SU-DHL-6 (cell line): ENCODE measurements at regions not wholly inside any gene's neighbourhood (a gene's known extent, or its start where the extent isn't known, plus 50 kb on each side); places are given as distances from the start of the nearest gene placed in this dataset.

Experiments used
- H2AFZ ChIP-seq: fragments of 200-600 bp; sonication (generic); 2 replicates; pipeline ENCODE4 v1.6.1; 2014; ENCODE audit warnings: low read depth, mild to moderate bottlenecking, moderate library complexity, mixed read lengths, antibody characterized with exemption, low read length; ENCODE audit not compliant: severe bottlenecking
- H3F3A ChIP-seq: fragments of 200-600 bp; shearing (Covaris generic); 2 replicates; pipeline ENCODE4 v1.6.0; 2016; ENCODE audit warnings: antibody characterized with exemption, mild to moderate bottlenecking; ENCODE audit not compliant: insufficient read depth
- H3K27ac ChIP-seq: fragments of 200-600 bp; sonication (generic); 2 replicates; pipeline ENCODE4 v1.5.1; 2016; ENCODE audit warnings: low read depth, mild to moderate bottlenecking, low read length, moderate library complexity, mixed read lengths
- H3K27me3 ChIP-seq: fragments of 200-600 bp; sonication (generic), shearing (Covaris generic); 2 replicates; pipeline ENCODE4 v1.6.0; 2014; ENCODE audit warnings: mild to moderate bottlenecking, low read length
- H3K36me3 ChIP-seq: fragments of 200-600 bp; sonication (generic); 2 replicates; pipeline ENCODE4 v1.6.1; 2014; ENCODE audit warnings: mild to moderate bottlenecking, low read length, mixed read lengths
- H3K4me2 ChIP-seq: fragments of 300-600, 200-600 bp; shearing (Covaris generic), sonication (generic); 2 replicates; pipeline ENCODE4 v1.6.0; 2014; ENCODE audit warnings: low read length, low read depth, mild to moderate bottlenecking; ENCODE audit not compliant: poor library complexity, severe bottlenecking
- H3K4me3 ChIP-seq: fragments of 200-600 bp; sonication (generic); 2 replicates; pipeline ENCODE4 v1.5.1; 2014; ENCODE audit warnings: antibody characterized with exemption, low read length, mild to moderate bottlenecking, mixed read lengths; ENCODE audit not compliant: insufficient read depth, poor library complexity, severe bottlenecking
- H3K79me2 ChIP-seq: fragments of 200-600 bp; sonication (generic); 2 replicates; pipeline ENCODE4 v1.6.1; 2014; ENCODE audit warnings: mild to moderate bottlenecking, low read length, moderate library complexity; ENCODE audit not compliant: insufficient read depth
- H3K9ac ChIP-seq: fragments of 200-600 bp; sonication (generic); 2 replicates; pipeline ENCODE4 v1.7.0; 2014; ENCODE audit warnings: mild to moderate bottlenecking, low read length
- H3K9me2 ChIP-seq: fragments of 200-600 bp; sonication (generic); replicated peaks from 2 replicates; pipeline ENCODE4 v1.6.1; 2014; ENCODE audit warnings: low read length; ENCODE audit not compliant: insufficient read depth
- H3K9me3 ChIP-seq: fragments of 200-600 bp; sonication (generic); 2 replicates; pipeline ENCODE4 v1.6.1; 2014; ENCODE audit warnings: low read length, mixed read lengths; ENCODE audit not compliant: insufficient read depth
- H4K20me1 ChIP-seq: fragments of 200-600 bp; sonication (generic); 2 replicates; pipeline ENCODE4 v1.6.1; 2014; ENCODE audit warnings: low read depth, mild to moderate bottlenecking, antibody characterized with exemption, low read length, moderate library complexity, mixed read lengths
- CTCF ChIP-seq: fragments of 200-600 bp; sonication (generic); IDR thresholded peaks from one replicate; pipeline ENCODE4 v1.5.1; 2017; ENCODE audit warnings: antibody characterized with exemption, mild to moderate bottlenecking, low read length, moderate library complexity; ENCODE audit not compliant: insufficient read depth, poor library complexity, severe bottlenecking
- EZH2phosphoT487 ChIP-seq: fragments of 200-600 bp; sonication (generic), shearing (Covaris generic); conservative IDR thresholded peaks from 2 replicates; pipeline ENCODE4 v1.6.1; 2018; ENCODE audit warnings: mild to moderate bottlenecking, antibody characterized with exemption, low read length, moderate library complexity, mixed read lengths

GRCh38 chr11:23556163-23556750 is 696.0 kb upstream of the CCDC179 start:
- no peak overlapping the region for H3K4me2 ChIP-seq
- no peak overlapping the region for H3K4me3 ChIP-seq
- H3K79me2 ChIP-seq = no peaks in the 10 kb centered on the region
- no peak overlapping the region for H2AFZ ChIP-seq
- H4K20me1 ChIP-seq = no peaks in the 10 kb centered on the region
- no peak overlapping the region for H3K27ac ChIP-seq
- no peaks in the 10 kb centered on the region for H3K9me3 ChIP-seq
- H3K27me3 ChIP-seq = no peaks in the 10 kb centered on the region
- H3F3A ChIP-seq = no peaks in the 10 kb centered on the region
- no peak overlapping the region for H3K9ac ChIP-seq
- TF ChIP-seq EZH2phosphoT487 (no peak), CTCF (no peak)
- H3K36me3 ChIP-seq = no peaks in the 10 kb centered on the region
- H3K9me2 ChIP-seq = no peaks in the 10 kb centered on the region

GRCh38 chr11:23563591-23563990 is 703.3 kb upstream of the CCDC179 start:
- Histone ChIP-seq H3K27ac (no peak overlapping the region), H3K27me3 (no peaks in the 10 kb centered on the region), H3K4me3 (no peak overlapping the region), H3F3A (no peaks in the 10 kb centered on the region), H3K4me2 (no peak overlapping the region), H3K9me2 (no peaks in the 10 kb centered on the region), H4K20me1 (no peaks in the 10 kb centered on the region), H3K9ac (no peak overlapping the region), H2AFZ (no peak overlapping the region), H3K9me3 (no peaks in the 10 kb centered on the region), H3K79me2 (no peaks in the 10 kb centered on the region), H3K36me3 (no peaks in the 10 kb centered on the region)
- TF ChIP-seq EZH2phosphoT487 (no peak), CTCF (no peak)

- no peaks in the 10 kb centered on the region for H3K27me3 ChIP-seq
- no peak overlapping the region for H3K9ac ChIP-seq
- H3K4me2 ChIP-seq = no peak overlapping the region
- no peaks in the 10 kb centered on the region for H3F3A ChIP-seq
- H3K4me3 ChIP-seq = no peak overlapping the region
- no peak overlapping the region for H3K27ac ChIP-seq
- no peaks in the 10 kb centered on the region for H3K9me2 ChIP-seq
- TF ChIP-seq CTCF (no peak), EZH2phosphoT487 (no peak)
- no peaks in the 10 kb centered on the region for H3K9me3 ChIP-seq
- no peaks in the 10 kb centered on the region for H3K79me2 ChIP-seq
- H4K20me1 ChIP-seq = no peaks in the 10 kb centered on the region
- H3K36me3 ChIP-seq = no peaks in the 10 kb centered on the region
- H2AFZ ChIP-seq = no peak overlapping the region
Observed at GRCh38 chr11:23564370-23564769, 704.1 kb upstream of the CCDC179 start.
